ENCODE measurements at regions not wholly inside any gene's neighbourhood (a gene's known extent, or its start where the extent isn't known, plus 50 kb on each side); places are given as distances from the start of the nearest gene placed in this dataset.
A peak's percentile ranks its signal among the peaks of the same experiment; 100 is the strongest.
"Not testable (repeated sequence)": the region's sequence is repeated elsewhere in the genome, so short reads cannot be mapped to it uniquely, and the experiment has no call there.

- no peaks in the 10 kb centered on the region for H3K9me3 ChIP-seq (ENCODE audit: control insufficient read depth, low read depth, low read length)
Measured at GRCh38 chr5:128858995-128859394, 106.3 kb upstream of the SLC27A6 start.

GRCh38 chr5:128861155-128861554, 104.1 kb upstream of the SLC27A6 start:
- H3K9ac ChIP-seq (ENCODE audit: low read length); H3K9me3 ChIP-seq (ENCODE audit: control insufficient read depth, low read depth, low read length); H3K4me1 ChIP-seq (ENCODE audit: control insufficient read depth, low read depth, low read length); H3K36me3 ChIP-seq (ENCODE audit: control insufficient read depth, low read depth, low read length); H3K4me3 ChIP-seq (ENCODE audit: low read length); H3K27me3 ChIP-seq (ENCODE audit: control insufficient read depth, insufficient read depth, low read length); H3K27ac ChIP-seq (ENCODE audit: low read length): not testable (repeated sequence)

More at GRCh38 chr5:128858995-128859394, 106.3 kb upstream of the SLC27A6 start:
- H3K4me1 ChIP-seq (ENCODE audit: control insufficient read depth, low read depth, low read length) = no peaks in the 10 kb centered on the region
- H3K9ac ChIP-seq (ENCODE audit: low read length) = no peak overlapping the region
- H3K27me3 ChIP-seq (ENCODE audit: control insufficient read depth, insufficient read depth, low read length) = no peaks in the 10 kb centered on the region
- no peaks in the 10 kb centered on the region for H3K36me3 ChIP-seq (ENCODE audit: control insufficient read depth, low read depth, low read length)
- H3K4me3 ChIP-seq (ENCODE audit: low read length) = no peak overlapping the region
- H3K27ac ChIP-seq (ENCODE audit: low read length) = no peak overlapping the region

- H3K36me3 ChIP-seq (ENCODE audit: control insufficient read depth, low read depth, low read length) = no peaks in the 10 kb centered on the region
- peaks cover 12% of the 10 kb centered on the region for H3K4me1 ChIP-seq (ENCODE audit: control insufficient read depth, low read depth, low read length)
- H3K9ac ChIP-seq (ENCODE audit: low read length) = no peak overlapping the region
- no peak overlapping the region for H3K4me3 ChIP-seq (ENCODE audit: low read length)
- no peaks in the 10 kb centered on the region for H3K27me3 ChIP-seq (ENCODE audit: control insufficient read depth, insufficient read depth, low read length)
- H3K9me3 ChIP-seq (ENCODE audit: control insufficient read depth, low read depth, low read length) = no peaks in the 10 kb centered on the region
- no peak overlapping the region for H3K27ac ChIP-seq (ENCODE audit: low read length)
Measured at GRCh38 chr5:128869970-128870369, 95.3 kb upstream of the SLC27A6 start.

- Histone ChIP-seq H3K36me3 (ENCODE audit: control insufficient read depth, low read depth, low read length) (no peaks in the 10 kb centered on the region), H3K27me3 (ENCODE audit: control insufficient read depth, insufficient read depth, low read length) (no peaks in the 10 kb centered on the region), H3K9me3 (ENCODE audit: control insufficient read depth, low read depth, low read length) (no peaks in the 10 kb centered on the region), H3K4me3 (ENCODE audit: low read length) (no peak overlapping the region), H3K9ac (ENCODE audit: low read length) (no peak overlapping the region), H3K27ac (ENCODE audit: low read length) (no peak overlapping the region), H3K4me1 (ENCODE audit: control insufficient read depth, low read depth, low read length) (peaks cover 12% of the 10 kb centered on the region)
Measured at GRCh38 chr5:128870373-128870772, 94.9 kb upstream of the SLC27A6 start.

- Histone ChIP-seq H3K4me1 (ENCODE audit: control insufficient read depth, low read depth, low read length) (peaks cover 12% of the 10 kb centered on the region), H3K9ac (ENCODE audit: low read length) (no peak overlapping the region), H3K36me3 (ENCODE audit: control insufficient read depth, low read depth, low read length) (no peaks in the 10 kb centered on the region), H3K27ac (ENCODE audit: low read length) (no peak overlapping the region), H3K27me3 (ENCODE audit: control insufficient read depth, insufficient read depth, low read length) (no peaks in the 10 kb centered on the region), H3K9me3 (ENCODE audit: control insufficient read depth, low read depth, low read length) (no peaks in the 10 kb centered on the region), H3K4me3 (ENCODE audit: low read length) (no peak overlapping the region)
Measured at GRCh38 chr5:128870923-128871322, 94.4 kb upstream of the SLC27A6 start.

GRCh38 chr5:128876569-128877382, 88.5 kb upstream of the SLC27A6 start:
- no peaks in the 10 kb centered on the region for H3K9me3 ChIP-seq (ENCODE audit: control insufficient read depth, low read depth, low read length)
- H3K27me3 ChIP-seq (ENCODE audit: control insufficient read depth, insufficient read depth, low read length) = no peaks in the 10 kb centered on the region
- H3K27ac ChIP-seq (ENCODE audit: low read length) = no peak overlapping the region
- H3K9ac ChIP-seq (ENCODE audit: low read length) = no peak overlapping the region
- peak overlapping the region; percentile 5 for H3K4me3 ChIP-seq (ENCODE audit: low read length)
- no peaks in the 10 kb centered on the region for H3K36me3 ChIP-seq (ENCODE audit: control insufficient read depth, low read depth, low read length)
- peaks cover 17% of the 10 kb centered on the region for H3K4me1 ChIP-seq (ENCODE audit: control insufficient read depth, low read depth, low read length)

GRCh38 chr5:128877476-128877875, 87.8 kb upstream of the SLC27A6 start:
- Histone ChIP-seq H3K27ac (ENCODE audit: low read length) (no peak overlapping the region), H3K4me3 (ENCODE audit: low read length) (no peak overlapping the region), H3K9me3 (ENCODE audit: control insufficient read depth, low read depth, low read length) (no peaks in the 10 kb centered on the region), H3K4me1 (ENCODE audit: control insufficient read depth, low read depth, low read length) (peaks cover 17% of the 10 kb centered on the region), H3K9ac (ENCODE audit: low read length) (no peak overlapping the region), H3K36me3 (ENCODE audit: control insufficient read depth, low read depth, low read length) (no peaks in the 10 kb centered on the region), H3K27me3 (ENCODE audit: control insufficient read depth, insufficient read depth, low read length) (no peaks in the 10 kb centered on the region)

GRCh38 chr5:128881502-128882018, 83.7 kb upstream of the SLC27A6 start:
- no peak overlapping the region for H3K9ac ChIP-seq (ENCODE audit: low read length)
- H3K4me1 ChIP-seq (ENCODE audit: control insufficient read depth, low read depth, low read length) = peaks cover 12% of the 10 kb centered on the region
- H3K9me3 ChIP-seq (ENCODE audit: control insufficient read depth, low read depth, low read length) = no peaks in the 10 kb centered on the region
- no peak overlapping the region for H3K27ac ChIP-seq (ENCODE audit: low read length)
- H3K36me3 ChIP-seq (ENCODE audit: control insufficient read depth, low read depth, low read length) = no peaks in the 10 kb centered on the region
- H3K27me3 ChIP-seq (ENCODE audit: control insufficient read depth, insufficient read depth, low read length) = no peaks in the 10 kb centered on the region
- H3K4me3 ChIP-seq (ENCODE audit: low read length) = no peak overlapping the region

GRCh38 chr5:128885649-128886255, 79.5 kb upstream of the SLC27A6 start:
- Histone ChIP-seq H3K9ac (ENCODE audit: low read length) (no peak overlapping the region), H3K27me3 (ENCODE audit: control insufficient read depth, insufficient read depth, low read length) (no peaks in the 10 kb centered on the region), H3K9me3 (ENCODE audit: control insufficient read depth, low read depth, low read length) (no peaks in the 10 kb centered on the region), H3K27ac (ENCODE audit: low read length) (no peak overlapping the region), H3K4me3 (ENCODE audit: low read length) (no peak overlapping the region), H3K4me1 (ENCODE audit: control insufficient read depth, low read depth, low read length) (no peaks in the 10 kb centered on the region), H3K36me3 (ENCODE audit: control insufficient read depth, low read depth, low read length) (no peaks in the 10 kb centered on the region)

- Histone ChIP-seq H3K9me3 (ENCODE audit: control insufficient read depth, low read depth, low read length) (no peaks in the 10 kb centered on the region), H3K36me3 (ENCODE audit: control insufficient read depth, low read depth, low read length) (no peaks in the 10 kb centered on the region), H3K9ac (ENCODE audit: low read length) (no peak overlapping the region), H3K27me3 (ENCODE audit: control insufficient read depth, insufficient read depth, low read length) (no peaks in the 10 kb centered on the region), H3K4me3 (ENCODE audit: low read length) (no peak overlapping the region), H3K27ac (ENCODE audit: low read length) (no peak overlapping the region), H3K4me1 (ENCODE audit: control insufficient read depth, low read depth, low read length) (no peaks in the 10 kb centered on the region)
Measured at GRCh38 chr5:128895122-128895521, 70.2 kb upstream of the SLC27A6 start.

GRCh38 chr5:128896675-128897074, 68.6 kb upstream of the SLC27A6 start:
- no peak overlapping the region for H3K9ac ChIP-seq (ENCODE audit: low read length)
- H3K4me1 ChIP-seq (ENCODE audit: control insufficient read depth, low read depth, low read length) = no peaks in the 10 kb centered on the region
- no peaks in the 10 kb centered on the region for H3K9me3 ChIP-seq (ENCODE audit: control insufficient read depth, low read depth, low read length)
- no peaks in the 10 kb centered on the region for H3K36me3 ChIP-seq (ENCODE audit: control insufficient read depth, low read depth, low read length)
- no peaks in the 10 kb centered on the region for H3K27me3 ChIP-seq (ENCODE audit: control insufficient read depth, insufficient read depth, low read length)
- H3K4me3 ChIP-seq (ENCODE audit: low read length) = no peak overlapping the region
- H3K27ac ChIP-seq (ENCODE audit: low read length) = no peak overlapping the region

GRCh38 chr5:128903550-128903949, 61.7 kb upstream of the SLC27A6 start:
- no peaks in the 10 kb centered on the region for H3K36me3 ChIP-seq (ENCODE audit: control insufficient read depth, low read depth, low read length)
- H3K4me1 ChIP-seq (ENCODE audit: control insufficient read depth, low read depth, low read length) = no peaks in the 10 kb centered on the region
- H3K27ac ChIP-seq (ENCODE audit: low read length) = no peak overlapping the region
- H3K27me3 ChIP-seq (ENCODE audit: control insufficient read depth, insufficient read depth, low read length) = no peaks in the 10 kb centered on the region
- H3K9me3 ChIP-seq (ENCODE audit: control insufficient read depth, low read depth, low read length) = no peaks in the 10 kb centered on the region
- no peak overlapping the region for H3K4me3 ChIP-seq (ENCODE audit: low read length)
- no peak overlapping the region for H3K9ac ChIP-seq (ENCODE audit: low read length)

Data from iPS-18a (cell line).